ENCODE measurements at regions not wholly inside any gene's neighbourhood (a gene's known extent, or its start where the extent isn't known, plus 50 kb on each side); places are given as distances from the start of the nearest gene placed in this dataset.
"Not testable (repeated sequence)": the region's sequence is repeated elsewhere in the genome, so short reads cannot be mapped to it uniquely, and the experiment has no call there.

DNA sequence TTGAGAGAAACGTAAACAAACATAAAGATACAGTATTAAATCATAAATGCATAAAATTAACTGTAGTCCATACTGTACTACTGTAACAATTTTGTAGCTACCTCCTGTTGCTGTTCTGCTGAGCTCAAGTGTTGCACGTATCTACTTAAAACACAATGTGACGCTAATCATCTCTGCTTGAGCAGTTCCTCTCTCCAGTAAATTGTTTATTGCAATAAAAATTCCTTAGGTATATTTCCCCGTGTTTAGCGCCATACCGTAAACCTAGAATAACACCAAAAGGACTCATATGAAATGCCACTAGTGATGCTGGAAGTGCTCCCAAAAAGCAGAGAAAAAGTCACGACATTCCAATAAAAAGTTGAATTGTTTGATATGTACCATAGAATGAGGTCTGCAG lies 152.3 kb downstream of the LRRN1 start:
- Histone ChIP-seq H3K27me3 (no peaks in the 10 kb centered on the region), H3K4me3 (no peak overlapping the region), H3K9me3 (no peaks in the 10 kb centered on the region), H3K27ac (no peak overlapping the region), H3K36me3 (no peaks in the 10 kb centered on the region), H3K4me1 (no peaks in the 10 kb centered on the region)
- ATAC-seq (ENCODE audit: low FRiP score in 2 of 2) (no peak), DNase-seq (no peak)
- TF ChIP-seq, protein P1, sequence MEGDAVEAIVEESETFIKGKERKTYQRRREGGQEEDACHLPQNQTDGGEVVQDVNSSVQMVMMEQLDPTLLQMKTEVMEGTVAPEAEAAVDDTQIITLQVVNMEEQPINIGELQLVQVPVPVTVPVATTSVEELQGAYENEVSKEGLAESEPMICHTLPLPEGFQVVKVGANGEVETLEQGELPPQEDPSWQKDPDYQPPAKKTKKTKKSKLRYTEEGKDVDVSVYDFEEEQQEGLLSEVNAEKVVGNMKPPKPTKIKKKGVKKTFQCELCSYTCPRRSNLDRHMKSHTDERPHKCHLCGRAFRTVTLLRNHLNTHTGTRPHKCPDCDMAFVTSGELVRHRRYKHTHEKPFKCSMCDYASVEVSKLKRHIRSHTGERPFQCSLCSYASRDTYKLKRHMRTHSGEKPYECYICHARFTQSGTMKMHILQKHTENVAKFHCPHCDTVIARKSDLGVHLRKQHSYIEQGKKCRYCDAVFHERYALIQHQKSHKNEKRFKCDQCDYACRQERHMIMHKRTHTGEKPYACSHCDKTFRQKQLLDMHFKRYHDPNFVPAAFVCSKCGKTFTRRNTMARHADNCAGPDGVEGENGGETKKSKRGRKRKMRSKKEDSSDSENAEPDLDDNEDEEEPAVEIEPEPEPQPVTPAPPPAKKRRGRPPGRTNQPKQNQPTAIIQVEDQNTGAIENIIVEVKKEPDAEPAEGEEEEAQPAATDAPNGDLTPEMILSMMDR (IDR thresholded peaks at IDR 0.05), result no peak
- TF ChIP-seq POLR2A (IDR thresholded peaks at IDR 0.05) (no peak), EP300 (IDR thresholded peaks at IDR 0.05) (no peak), POLR2AphosphoS5 (IDR thresholded peaks at IDR 0.05) (no peak)
- 65 to 71% methylated on average over 7 of the region's 7 CpGs for WGBS, 2 donors

DNA sequence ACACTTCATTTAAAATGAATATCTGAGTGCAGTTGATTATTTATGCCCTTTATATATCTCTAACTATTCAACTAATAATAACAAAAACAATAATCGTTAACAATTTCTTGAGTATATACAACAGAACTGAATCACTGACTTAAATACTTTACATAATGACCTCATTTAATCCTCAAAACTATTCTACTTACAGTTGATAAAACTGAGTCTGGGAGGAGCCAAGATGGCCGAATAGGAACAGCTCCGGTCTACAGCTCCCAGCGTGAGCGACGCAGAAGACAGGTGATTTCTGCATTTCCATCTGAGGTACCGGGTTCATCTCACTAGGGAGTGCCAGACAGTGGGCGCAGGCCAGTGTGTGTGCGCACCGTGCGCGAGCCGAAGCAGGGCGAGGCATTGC lies 163.6 kb downstream of the LRRN1 start:
- H3K36me3 ChIP-seq; H3K4me1 ChIP-seq; H3K4me3 ChIP-seq; ATAC-seq (ENCODE audit: low FRiP score in 2 of 2); H3K27me3 ChIP-seq; DNase-seq; H3K9me3 ChIP-seq; H3K27ac ChIP-seq: not testable (repeated sequence)
- WGBS, 2 donors, result 83 to 93% methylated on average over 6 to 7 of the region's 14 CpGs

DNA sequence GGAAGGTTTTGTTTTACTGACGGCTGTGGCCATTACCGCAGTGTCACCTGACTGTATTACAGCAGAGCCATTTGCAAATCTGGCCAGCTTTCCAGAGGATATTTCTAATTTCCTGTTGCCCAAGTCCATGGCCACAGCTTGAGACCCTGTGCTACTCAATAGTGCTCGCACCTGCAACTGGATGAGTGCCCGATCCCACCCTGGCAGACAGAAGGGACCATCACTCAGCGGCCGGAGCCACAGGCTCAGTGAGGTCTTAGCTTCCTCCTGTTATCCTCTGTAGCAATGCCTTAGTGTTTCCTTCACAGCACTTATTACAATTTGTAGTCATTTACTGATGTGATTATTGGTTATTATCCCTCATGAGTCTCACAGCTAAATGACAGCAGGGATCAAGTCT lies 184.8 kb downstream of the LRRN1 start:
- Histone ChIP-seq H3K36me3 (no peaks in the 10 kb centered on the region), H3K4me3 (no peak overlapping the region), H3K27me3 (no peaks in the 10 kb centered on the region), H3K4me1 (no peaks in the 10 kb centered on the region), H3K9me3 (no peaks in the 10 kb centered on the region), H3K27ac (no peak overlapping the region)
- whole genome bisulfite sequencing, 2 donors, result 75 to 79% methylated on average over 5 to 6 of the region's 6 CpGs
- DNase-seq (no peak), ATAC-seq (ENCODE audit: low FRiP score in 2 of 2) (no peak)
- TF ChIP-seq EP300 (IDR thresholded peaks at IDR 0.05) (no peak), POLR2A (IDR thresholded peaks at IDR 0.05) (no peak), POLR2AphosphoS5 (IDR thresholded peaks at IDR 0.05) (no peak)
- TF ChIP-seq, protein P1 (IDR thresholded peaks at IDR 0.05), result no peak

DNA sequence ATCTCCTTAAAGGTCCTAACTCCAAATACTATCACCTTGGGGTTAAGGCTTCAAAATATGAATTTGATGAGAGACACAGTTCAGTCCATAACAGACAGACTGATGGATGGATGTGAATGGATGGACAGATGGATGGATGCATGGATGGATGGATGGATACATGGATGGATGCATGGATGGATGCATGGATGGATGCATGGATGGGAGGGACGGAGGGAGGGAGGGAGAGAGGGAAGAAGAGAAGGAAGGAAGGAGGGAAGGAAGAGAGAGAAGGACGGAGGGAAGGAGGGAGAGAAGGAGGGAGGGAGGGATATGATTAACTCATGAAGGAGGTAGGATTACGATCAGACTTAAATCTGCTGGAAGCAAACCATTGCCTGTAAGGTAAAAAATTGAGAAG lies 192.4 kb downstream of the LRRN1 start:
- TF ChIP-seq POLR2AphosphoS5 (IDR thresholded peaks at IDR 0.05) (no peak), EP300 (IDR thresholded peaks at IDR 0.05) (no peak), POLR2A (IDR thresholded peaks at IDR 0.05) (no peak)
- TF ChIP-seq, protein P1 (IDR thresholded peaks at IDR 0.05), result no peak
- Histone ChIP-seq H3K4me1 (no peaks in the 10 kb centered on the region), H3K9me3 (no peaks in the 10 kb centered on the region), H3K4me3 (no peak overlapping the region), H3K36me3 (no peaks in the 10 kb centered on the region), H3K27me3 (no peaks in the 10 kb centered on the region), H3K27ac (no peak overlapping the region)
- DNase-seq, result no peak
- no peak for ATAC-seq (ENCODE audit: low FRiP score in 2 of 2)
- 87 to 88% methylated on average over 3 of the region's 3 CpGs for WGBS, 2 donors

DNA sequence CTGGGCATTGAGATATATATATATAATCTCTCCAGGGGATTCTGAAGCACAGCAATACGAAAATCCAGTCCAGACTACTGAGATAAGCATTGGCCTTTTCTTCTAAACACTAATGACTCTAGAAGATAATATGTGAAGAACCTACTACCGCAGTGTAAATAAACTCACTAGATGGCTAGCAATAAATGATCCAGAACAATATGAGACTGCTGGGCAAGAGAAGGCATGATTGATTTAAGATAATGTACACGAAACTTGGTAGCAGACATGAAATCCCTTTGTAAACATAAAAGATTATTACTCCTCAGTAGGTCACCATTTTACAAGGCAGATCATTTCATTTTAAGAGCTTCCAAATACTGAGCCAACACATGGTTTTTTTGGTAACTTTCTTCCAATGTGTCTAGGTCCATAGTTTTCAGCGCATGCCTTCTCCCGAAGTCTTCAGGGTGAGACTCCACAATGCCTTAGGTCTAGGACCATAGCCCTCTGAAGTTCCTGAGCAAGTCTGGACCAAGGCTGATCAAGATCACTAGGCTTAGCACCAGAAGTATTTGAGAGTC lies 193.2 kb downstream of the LRRN1 start:
- DNase-seq (no peak), ATAC-seq (ENCODE audit: low FRiP score in 2 of 2) (no peak)
- 84 to 86% methylated on average over 5 of the region's 5 CpGs for WGBS, 2 donors
- TF ChIP-seq POLR2A (IDR thresholded peaks at IDR 0.05) (no peak), EP300 (IDR thresholded peaks at IDR 0.05) (no peak), POLR2AphosphoS5 (IDR thresholded peaks at IDR 0.05) (no peak)
- TF ChIP-seq, protein P1 (IDR thresholded peaks at IDR 0.05), result no peak
- H3K36me3 ChIP-seq, result no peaks in the 10 kb centered on the region
- no peak overlapping the region for H3K27ac ChIP-seq
- no peaks in the 10 kb centered on the region for H3K27me3 ChIP-seq
- no peak overlapping the region for H3K4me3 ChIP-seq
- H3K9me3 ChIP-seq, result no peaks in the 10 kb centered on the region
- no peaks in the 10 kb centered on the region for H3K4me1 ChIP-seq
